K562 (cell line): ENCODE measurements at regions not wholly inside any gene's neighbourhood (a gene's known extent, or its start where the extent isn't known, plus 50 kb on each side); places are given as distances from the start of the nearest gene placed in this dataset.

ENCODE experiments used
- ATAC-seq: fragments of 200-7000 bp; cut with Tn5 transposase; 3 replicates; pipeline ENCODE4 v1.9.1; 2020; ENCODE audit warnings: moderate library complexity
- BruUV-seq: library from RNA; stranded (reverse); fragments of 400-500 nt; replicated peaks from 2 replicates; lab custom pipeline; 2021; lab: Mats Ljungman, UMichigan
- CTCF ChIA-PET: fragments of 300-600 bp; formaldehyde crosslinking; extraction: SDS; loops from one replicate; lab custom pipeline; 2021; ENCODE audit warnings: low intra/inter-chr PET ratio; lab: Yijun Ruan, JAX
- POLR2A ChIA-PET: fragments of 300-600, 350-650 bp; sonication (Branson Sonifier 250); formaldehyde crosslinking; extraction: SDS; loops from one replicate; lab custom pipeline; 2021; ENCODE audit warnings: antibody characterized with exemption, inconsistent platforms; lab: Yijun Ruan, JAX
- DNase-seq, 4 experiments: peaks; one replicate each; pipeline versions ENCODE4 v3.0.0 to v3.0.0-alpha.2; 2011 to 2018; ENCODE audit warnings: low spot score in 3 of 4, mixed read lengths in 3 of 4; ENCODE audit errors: extremely low read depth in 1 of 4
- FAIRE-seq: peaks from 2 replicates; lab custom pipeline; 2011; peaks lifted over from hg19 to GRCh38; lab: Jason Lieb, UNC
- H2AFZ ChIP-seq: 2 replicates; pipeline ENCODE4 v1.6.0; 2011; ENCODE audit warnings: low read depth, low read length, control low read depth, inconsistent platforms
- H3K27ac ChIP-seq: fragments of 200-600 bp; 3 replicates; pipeline ENCODE4 v1.8.0; 2011; ENCODE audit warnings: low read depth, mild to moderate bottlenecking, control low read depth, inconsistent platforms, low read length, moderate library complexity, mixed read lengths; ENCODE audit errors: extremely low read depth
- H3K27me3 ChIP-seq, 2 experiments: fragments of 300-600 bp in 1 of 2; 2 replicates in 1 of 2; 3 replicates in 1 of 2; pipeline versions ENCODE4 v1.6.0 to v1.8.0; 2011; ENCODE audit warnings: inconsistent platforms in 2 of 2, low read length in 2 of 2, mild to moderate bottlenecking in 1 of 2, mixed read lengths in 1 of 2, moderate library complexity in 1 of 2; ENCODE audit not compliant: control insufficient read depth in 2 of 2, insufficient read depth in 2 of 2
- H3K36me3 ChIP-seq: fragments of 300-600 bp; 3 replicates; pipeline ENCODE4 v1.8.0; 2011; ENCODE audit warnings: mild to moderate bottlenecking, low read length, inconsistent platforms; ENCODE audit not compliant: control insufficient read depth, insufficient read depth
- H3K4me1 ChIP-seq, 2 experiments: fragments of 200-600 bp in 1 of 2; replicated peaks in 1 of 2; 2 replicates in 1 of 2; 3 replicates in 1 of 2; pipeline versions ENCODE4 v1.5.1 to v1.8.0; 2011; ENCODE audit warnings: inconsistent platforms in 2 of 2, low read length in 2 of 2, mild to moderate bottlenecking in 1 of 2, mixed read lengths in 1 of 2, moderate library complexity in 1 of 2; ENCODE audit not compliant: control insufficient read depth in 2 of 2, insufficient read depth in 2 of 2
- H3K4me2 ChIP-seq: 2 replicates; pipeline ENCODE4 v1.6.1; 2011; ENCODE audit warnings: low read length, control low read depth, inconsistent platforms, mixed read lengths; ENCODE audit not compliant: insufficient read depth
- H3K4me3 ChIP-seq: fragments of 200-600 bp; sonication (generic), shearing (Covaris generic); 2 replicates; pipeline ENCODE4 v1.5.1; 2016; ENCODE audit warnings: control low read depth, inconsistent platforms
- H3K79me2 ChIP-seq: fragments of 200-600 bp; 3 replicates; pipeline ENCODE4 v1.8.0; 2011; ENCODE audit warnings: low read length, inconsistent platforms; ENCODE audit not compliant: control insufficient read depth, insufficient read depth
- H3K9ac ChIP-seq, 2 experiments: 2 replicates each; pipeline versions ENCODE4 v1.6.0 to v1.6.1; 2011; ENCODE audit warnings: low read depth in 2 of 2, low read length in 2 of 2, control low read depth in 1 of 2, inconsistent platforms in 1 of 2, mild to moderate bottlenecking in 1 of 2, mixed read lengths in 1 of 2; ENCODE audit not compliant: insufficient read depth in 1 of 2
- H3K9me1 ChIP-seq: one replicate; pipeline ENCODE4 v1.6.0; 2011; ENCODE audit warnings: inconsistent platforms, mild to moderate bottlenecking, low read length, moderate library complexity; ENCODE audit not compliant: control insufficient read depth, insufficient read depth
- H3K9me3 ChIP-seq: replicated peaks from 2 replicates; pipeline ENCODE4 v1.5.1; 2011; ENCODE audit warnings: low read depth, low read length, inconsistent platforms; ENCODE audit not compliant: control insufficient read depth, insufficient read depth
- H4K20me1 ChIP-seq: replicated peaks from 2 replicates; pipeline ENCODE4 v1.6.1; 2011; ENCODE audit warnings: low read length, inconsistent platforms, mixed read lengths; ENCODE audit not compliant: control insufficient read depth, insufficient read depth
- ETV6 ChIP-seq, 3 experiments: fragments of 150-350 bp in 1 of 3; sonication (generic) in 1 of 3; formaldehyde crosslinking in 1 of 3; IDR thresholded peaks; 2 replicates each; pipeline versions ENCODE4 v1.6.1 to v1.8.0; 2014 to 2022; ENCODE audit warnings: borderline replicate concordance in 2 of 3, low read depth in 2 of 3, antibody characterized with exemption in 1 of 3, low read length in 1 of 3, mild to moderate bottlenecking in 1 of 3, missing genetic modification reagents in 1 of 3
- RAD51 ChIP-seq: fragments of 450-650 bp; IDR thresholded peaks from 2 replicates; pipeline ENCODE4 v1.7.1; 2016; ENCODE audit warnings: low read depth, mild to moderate bottlenecking, borderline replicate concordance
- ZNF146 ChIP-seq: IDR thresholded peaks from one replicate; pipeline ENCODE4 v1.6.1; 2018; ENCODE audit warnings: missing compliant biosample characterization; ENCODE audit not compliant: unreplicated experiment
- WGBS: fragments of 100-300 bp; shearing (Covaris generic); methylation state at CpG from one replicate; pipeline ENCODE4 v1.1.6; 2016; ENCODE audit warnings: low coverage, mixed read lengths; ENCODE audit not compliant: insufficient coverage; ENCODE audit errors: missing lambda C conversion rate; 5-methylcytosine and 5-hydroxymethylcytosine counted together
- in situ Hi-C: fragments of 300-500 bp; cut with MboI; formaldehyde crosslinking; loops from 4 replicates; pipeline ENCODE4 v1.15.0; 2018; ENCODE audit warnings: inconsistent platforms, mixed read lengths
- intact Hi-C: fragments of 100-400 bp; cut with micrococcal nuclease; formaldehyde crosslinking; loops from 2 replicates; pipeline ENCODE4 v1.14.2; 2022
- TF ChIP-seq, protein P1 (sequence below): fragments of 450-650 bp; formaldehyde crosslinking; IDR thresholded peaks from 2 replicates; pipeline ENCODE4 v1.4.0; 2020; ENCODE audit warnings: mild to moderate bottlenecking, mixed read lengths

GRCh38 chr4:71141125-71141524 is 147.7 kb downstream of the DCK start:
- no peak overlapping the region for H3K4me3 ChIP-seq
- TF ChIP-seq ZNF146 (no peak), RAD51 (peak; percentile 25; the same call in 1 of the 2 replicates)
- TF ChIP-seq, protein P1, sequence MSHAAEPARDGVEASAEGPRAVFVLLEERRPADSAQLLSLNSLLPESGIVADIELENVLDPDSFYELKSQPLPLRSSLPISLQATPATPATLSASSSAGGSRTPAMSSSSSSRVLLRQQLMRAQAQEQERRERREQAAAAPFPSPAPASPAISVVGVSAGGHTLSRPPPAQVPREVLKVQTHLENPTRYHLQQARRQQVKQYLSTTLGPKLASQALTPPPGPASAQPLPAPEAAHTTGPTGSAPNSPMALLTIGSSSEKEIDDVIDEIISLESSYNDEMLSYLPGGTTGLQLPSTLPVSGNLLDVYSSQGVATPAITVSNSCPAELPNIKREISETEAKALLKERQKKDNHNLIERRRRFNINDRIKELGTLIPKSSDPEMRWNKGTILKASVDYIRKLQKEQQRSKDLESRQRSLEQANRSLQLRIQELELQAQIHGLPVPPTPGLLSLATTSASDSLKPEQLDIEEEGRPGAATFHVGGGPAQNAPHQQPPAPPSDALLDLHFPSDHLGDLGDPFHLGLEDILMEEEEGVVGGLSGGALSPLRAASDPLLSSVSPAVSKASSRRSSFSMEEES (CRISPR knock-in tag) = peak; percentile 86
- 0% methylated on average over 1 of the region's 1 CpG for WGBS
- ATAC-seq (no peak), FAIRE-seq (no peak), DNase-seq (no peak)
- no peaks in the 10 kb centered on the region for H3K4me1 ChIP-seq
- intact Hi-C loops (no loop called here), in situ Hi-C loops (no loop called here)
- no peak overlapping the region for H2AFZ ChIP-seq
- H3K79me2 ChIP-seq = no peaks in the 10 kb centered on the region
- POLR2A ChIA-PET = interaction anchor here (0.6 kb wide), 1 partner anchor 234 kb away, joined by 3 read pairs; no protein-coding TSS in a partner anchor
- H3K27ac ChIP-seq = no peak overlapping the region
- no peaks in the 10 kb centered on the region for H3K9me1 ChIP-seq
- no TSS peak for BruUV-seq
- no peak overlapping the region for H3K9ac ChIP-seq
- CTCF ChIA-PET = no interaction called here
- H3K27me3 ChIP-seq = peaks cover 0 to 8% of the 10 kb centered on the region in 2 experiments; a peak in 2 of 5 replicates
- H3K36me3 ChIP-seq = no peaks in the 10 kb centered on the region
- no peak overlapping the region for H3K4me2 ChIP-seq
- H3K9me3 ChIP-seq = no peaks in the 10 kb centered on the region
- no peaks in the 10 kb centered on the region for H4K20me1 ChIP-seq

DNA sequence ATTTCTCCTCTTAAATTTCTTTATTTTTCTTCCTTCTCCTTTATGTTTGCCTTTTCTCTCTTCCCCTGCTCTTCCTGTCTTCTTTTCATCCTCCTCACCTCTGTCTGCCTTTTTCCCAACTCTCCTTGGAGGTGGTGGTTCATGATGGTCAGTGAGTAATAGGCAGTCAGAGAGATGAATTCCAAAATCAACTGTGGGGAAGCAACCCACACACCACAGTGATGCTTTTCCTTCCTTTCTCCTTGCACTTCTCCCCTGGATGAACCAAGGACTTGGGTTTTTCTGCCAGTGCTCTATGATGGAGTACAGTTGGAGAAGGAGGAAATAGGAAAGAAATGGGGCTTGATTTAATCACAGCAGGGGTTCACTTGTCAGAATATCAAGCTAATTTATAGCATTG is 153.8 kb downstream of the DCK start:
- Histone ChIP-seq H3K9me1 (no peaks in the 10 kb centered on the region), H2AFZ (no peak overlapping the region), H3K36me3 (no peaks in the 10 kb centered on the region), H3K79me2 (no peaks in the 10 kb centered on the region), H3K9me3 (no peaks in the 10 kb centered on the region), H3K9ac (no peak overlapping the region), H4K20me1 (no peaks in the 10 kb centered on the region), H3K27ac (no peak overlapping the region), H3K4me2 (no peak overlapping the region), H3K4me1 (no peaks in the 10 kb centered on the region), H3K4me3 (no peak overlapping the region), H3K27me3 (no peaks in the 10 kb centered on the region)
- BruUV-seq = no TSS peak
- POLR2A ChIA-PET = no interaction called here
- FAIRE-seq = no peak
- in situ Hi-C loops = no loop called here
- no peak for DNase-seq
- ATAC-seq = no peak
- CTCF ChIA-PET = no interaction called here
- intact Hi-C loops = no loop called here
- no peak for TF ChIP-seq ETV6 (IDR thresholded peaks at IDR 0.05; ENCODE audit: borderline replicate concordance in 1 of 2, low read depth in 2 of 2, low read length in 1 of 2)
- TF ChIP-seq ETV6 (CRISPR knock-in tag; IDR thresholded peaks at IDR 0.05; ENCODE audit: borderline replicate concordance) = no peak
